ENCODE measurements at regions not wholly inside any gene's neighbourhood (a gene's known extent, or its start where the extent isn't known, plus 50 kb on each side); places are given as distances from the start of the nearest gene placed in this dataset.

DNA sequence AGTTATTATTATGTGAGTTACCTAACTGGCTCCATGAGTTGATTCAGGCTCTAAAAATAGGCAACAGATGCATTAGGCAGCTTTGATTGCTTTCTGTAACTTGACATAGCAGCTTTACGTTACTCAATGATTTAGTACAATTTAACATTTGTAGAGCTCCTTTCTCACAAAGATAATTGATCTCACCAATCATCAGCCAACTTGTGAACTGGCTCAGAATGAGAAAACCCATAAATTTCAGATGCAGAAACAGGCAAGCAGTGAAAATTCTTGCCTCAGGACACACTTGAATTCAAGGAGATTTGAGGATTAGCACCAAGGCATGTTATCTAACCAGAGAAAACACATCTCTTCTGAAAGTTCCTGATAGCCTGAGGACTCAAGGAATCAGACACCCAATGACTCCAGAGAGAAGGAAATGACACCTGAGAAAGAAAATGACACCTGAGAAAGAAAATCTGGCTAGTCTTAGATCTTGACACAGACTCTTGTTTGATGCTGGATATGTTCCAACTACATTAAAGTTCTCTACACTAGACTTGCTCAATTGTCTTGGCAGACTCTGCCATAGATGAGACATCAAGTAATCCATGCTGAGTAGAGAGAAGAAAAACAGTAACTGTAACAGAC is 315.1 kb upstream of the CBLB start:
- TF ChIP-seq, protein P1, sequence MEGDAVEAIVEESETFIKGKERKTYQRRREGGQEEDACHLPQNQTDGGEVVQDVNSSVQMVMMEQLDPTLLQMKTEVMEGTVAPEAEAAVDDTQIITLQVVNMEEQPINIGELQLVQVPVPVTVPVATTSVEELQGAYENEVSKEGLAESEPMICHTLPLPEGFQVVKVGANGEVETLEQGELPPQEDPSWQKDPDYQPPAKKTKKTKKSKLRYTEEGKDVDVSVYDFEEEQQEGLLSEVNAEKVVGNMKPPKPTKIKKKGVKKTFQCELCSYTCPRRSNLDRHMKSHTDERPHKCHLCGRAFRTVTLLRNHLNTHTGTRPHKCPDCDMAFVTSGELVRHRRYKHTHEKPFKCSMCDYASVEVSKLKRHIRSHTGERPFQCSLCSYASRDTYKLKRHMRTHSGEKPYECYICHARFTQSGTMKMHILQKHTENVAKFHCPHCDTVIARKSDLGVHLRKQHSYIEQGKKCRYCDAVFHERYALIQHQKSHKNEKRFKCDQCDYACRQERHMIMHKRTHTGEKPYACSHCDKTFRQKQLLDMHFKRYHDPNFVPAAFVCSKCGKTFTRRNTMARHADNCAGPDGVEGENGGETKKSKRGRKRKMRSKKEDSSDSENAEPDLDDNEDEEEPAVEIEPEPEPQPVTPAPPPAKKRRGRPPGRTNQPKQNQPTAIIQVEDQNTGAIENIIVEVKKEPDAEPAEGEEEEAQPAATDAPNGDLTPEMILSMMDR (IDR thresholded peaks at IDR 0.05): no peak

DNA sequence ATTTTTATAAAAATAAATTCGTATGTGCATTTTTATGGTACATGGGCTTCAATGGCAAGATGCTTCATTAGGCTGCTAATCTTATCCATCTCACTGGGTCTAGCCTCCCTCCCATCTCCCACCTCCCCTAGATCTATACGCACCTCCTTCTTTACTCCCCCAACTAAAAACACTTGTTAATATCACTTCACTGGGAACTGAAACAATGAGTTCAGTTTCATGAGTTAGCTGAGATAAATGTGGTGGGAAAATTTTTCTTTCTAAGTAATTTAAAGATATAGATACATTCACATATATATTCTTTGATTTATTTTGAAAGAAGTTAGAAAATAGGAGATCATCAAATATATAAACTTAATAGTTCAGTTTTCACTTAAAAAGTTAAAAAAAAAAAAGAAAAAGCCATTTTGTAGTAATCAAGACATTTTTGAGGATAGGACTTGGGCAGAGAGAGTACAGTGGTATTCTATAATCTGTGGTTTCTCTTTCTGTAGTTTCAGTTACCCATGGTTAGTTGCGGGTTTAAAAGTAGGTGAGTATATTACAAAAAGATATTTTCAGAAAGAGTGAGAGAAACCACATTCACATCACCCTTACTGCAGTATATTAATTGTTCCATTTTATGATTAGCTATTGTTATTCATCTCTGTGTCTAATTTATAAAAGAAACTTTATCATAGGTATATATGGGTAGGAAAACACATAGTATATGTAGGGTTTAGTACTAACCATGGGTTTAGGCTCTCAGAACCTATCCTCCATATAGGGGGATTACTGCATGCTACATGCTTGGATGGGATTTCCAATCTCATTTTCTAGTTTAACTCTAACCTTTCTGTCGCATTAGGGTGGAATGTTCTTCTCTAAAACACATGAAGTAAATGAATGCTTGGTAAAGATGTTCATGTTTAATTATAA is 316.0 kb upstream of the CBLB start:
- no peak overlapping the region for H3K4me3 ChIP-seq (ENCODE audit: low read depth, low read length)
- no peaks in the 10 kb centered on the region for H3K36me3 ChIP-seq (ENCODE audit: control insufficient read depth, insufficient read depth, low read length)
- H3K79me2 ChIP-seq: no peaks in the 10 kb centered on the region
- no peak overlapping the region for H3K27ac ChIP-seq
- H3K9ac ChIP-seq: no peak overlapping the region
- H2AFZ ChIP-seq: no peak overlapping the region
- no peak overlapping the region for H3K4me2 ChIP-seq (ENCODE audit: low read length)
- no peaks in the 10 kb centered on the region for H3K9me3 ChIP-seq (ENCODE audit: control insufficient read depth, low read length)
- H3K27me3 ChIP-seq (ENCODE audit: control insufficient read depth, insufficient read depth, low read length): no peaks in the 10 kb centered on the region
- TF ChIP-seq, protein P1 (IDR thresholded peaks at IDR 0.05): no peak
- no peaks in the 10 kb centered on the region for H3K4me1 ChIP-seq

More for the DNA sequence above, 315.1 kb upstream of the CBLB start:
- Histone ChIP-seq H3K4me2 (ENCODE audit: low read length) (no peak overlapping the region), H3K4me3 (ENCODE audit: low read depth, low read length) (no peak overlapping the region), H3K4me1 (no peaks in the 10 kb centered on the region), H3K9me3 (ENCODE audit: control insufficient read depth, low read length) (no peaks in the 10 kb centered on the region), H3K27me3 (ENCODE audit: control insufficient read depth, insufficient read depth, low read length) (no peaks in the 10 kb centered on the region), H2AFZ (no peak overlapping the region), H3K27ac (no peak overlapping the region), H3K79me2 (no peaks in the 10 kb centered on the region), H3K36me3 (ENCODE audit: control insufficient read depth, insufficient read depth, low read length) (no peaks in the 10 kb centered on the region), H3K9ac (no peak overlapping the region)

DNA sequence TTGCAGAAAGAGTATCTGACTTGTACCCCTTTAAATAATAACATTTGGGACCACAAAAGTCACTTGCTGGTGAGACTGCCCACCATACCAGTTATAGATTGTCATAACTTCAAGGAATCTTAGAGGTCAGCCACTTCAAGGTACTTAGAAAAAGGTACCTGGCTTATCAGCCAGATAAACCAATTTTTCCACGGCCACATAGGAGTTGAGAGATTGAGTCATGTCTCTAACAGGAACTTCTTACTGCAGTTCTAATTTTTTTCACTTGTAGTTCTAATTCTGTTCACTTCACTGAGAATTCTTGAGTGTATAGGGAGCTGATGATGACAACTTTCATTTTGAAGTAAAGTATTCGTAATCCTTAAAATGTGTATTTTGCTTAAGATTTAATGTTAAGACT is 317.1 kb upstream of the CBLB start:
- H3K27ac ChIP-seq: no peak overlapping the region
- no peak overlapping the region for H3K4me2 ChIP-seq (ENCODE audit: low read length)

DNA sequence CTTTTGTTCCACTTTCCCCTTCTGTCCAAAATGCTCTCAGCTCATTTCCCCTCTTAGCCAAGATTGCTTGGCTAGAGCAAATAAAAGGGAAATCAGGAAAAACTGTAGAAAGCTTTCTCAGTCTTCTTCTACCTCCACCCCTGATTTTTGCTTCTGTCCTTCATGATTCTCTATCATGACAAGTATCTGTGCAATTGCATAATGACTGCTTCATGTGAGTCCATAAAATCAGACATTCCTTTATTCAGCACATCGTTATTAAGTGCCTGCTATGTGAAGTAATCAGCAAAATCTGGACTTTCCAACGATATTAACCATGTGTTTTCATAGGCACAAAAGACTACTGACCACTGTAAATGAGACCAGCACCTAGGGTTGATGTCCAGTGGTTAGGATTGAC is 321.5 kb upstream of the CBLB start:
- no peaks in the 10 kb centered on the region for H3K9me3 ChIP-seq (ENCODE audit: control insufficient read depth, low read length)
- no peak overlapping the region for H3K4me3 ChIP-seq (ENCODE audit: low read depth, low read length)
- no peaks in the 10 kb centered on the region for H3K4me1 ChIP-seq
- H2AFZ ChIP-seq: no peak overlapping the region
- H3K27me3 ChIP-seq (ENCODE audit: control insufficient read depth, insufficient read depth, low read length): no peaks in the 10 kb centered on the region
- no peak overlapping the region for H3K9ac ChIP-seq
- no peak overlapping the region for H3K4me2 ChIP-seq (ENCODE audit: low read length)
- TF ChIP-seq, protein P1 (IDR thresholded peaks at IDR 0.05): no peak
- H3K36me3 ChIP-seq (ENCODE audit: control insufficient read depth, insufficient read depth, low read length): no peaks in the 10 kb centered on the region
- no peak overlapping the region for H3K27ac ChIP-seq
- H3K79me2 ChIP-seq: no peaks in the 10 kb centered on the region

More for the DNA sequence above, 317.1 kb upstream of the CBLB start:
- Histone ChIP-seq H2AFZ (no peak overlapping the region), H3K4me1 (no peaks in the 10 kb centered on the region), H3K4me3 (ENCODE audit: low read depth, low read length) (no peak overlapping the region), H3K79me2 (no peaks in the 10 kb centered on the region), H3K9me3 (ENCODE audit: control insufficient read depth, low read length) (no peaks in the 10 kb centered on the region), H3K36me3 (ENCODE audit: control insufficient read depth, insufficient read depth, low read length) (no peaks in the 10 kb centered on the region), H3K27me3 (ENCODE audit: control insufficient read depth, insufficient read depth, low read length) (no peaks in the 10 kb centered on the region), H3K9ac (no peak overlapping the region)
- TF ChIP-seq, protein P1 (IDR thresholded peaks at IDR 0.05): no peak

Data from parathyroid adenoma (tissue), 2 donors.